NCI-H226 (cell line): ENCODE measurements at regions not wholly inside any gene's neighbourhood (a gene's known extent, or its start where the extent isn't known, plus 50 kb on each side); places are given as distances from the start of the nearest gene placed in this dataset.

Experiments used
- DNase-seq: peaks from one replicate; pipeline ENCODE4 v3.0.0-alpha.2; 2015

GRCh38 chr7:26520483-26520882 is 228.8 kb downstream of the SNX10 start:
- peak; percentile 82 for DNase-seq

GRCh38 chr7:26522633-26523032 is 231.0 kb downstream of the SNX10 start:
- no peak for DNase-seq

GRCh38 chr7:26525398-26526264 is 234.0 kb downstream of the SNX10 start:
- DNase-seq: no peak

- DNase-seq: no peak
Observed at GRCh38 chr7:26526265-26526587, 234.6 kb downstream of the SNX10 start.

- no peak for DNase-seq
Observed at GRCh38 chr7:26531926-26532325, 240.3 kb downstream of the SNX10 start.

GRCh38 chr7:26532471-26532870 is 240.8 kb downstream of the SNX10 start:
- DNase-seq: no peak

- no peak for DNase-seq
Observed at GRCh38 chr7:26533217-26533616, 241.6 kb downstream of the SNX10 start.

GRCh38 chr7:26534649-26535482 is 243.2 kb downstream of the SNX10 start:
- DNase-seq: no peak

- DNase-seq: no peak
Observed at GRCh38 chr7:26535483-26536007, 243.9 kb downstream of the SNX10 start.

GRCh38 chr7:26538216-26538615 is 246.6 kb downstream of the SNX10 start:
- DNase-seq: no peak

GRCh38 chr7:26538689-26539088 is 247.0 kb downstream of the SNX10 start:
- DNase-seq: no peak

GRCh38 chr7:26543340-26543739 is 251.7 kb downstream of the SNX10 start:
- no peak for DNase-seq

GRCh38 chr7:26543951-26544350 is 252.3 kb downstream of the SNX10 start:
- no peak for DNase-seq

GRCh38 chr7:26546508-26547053 is 254.9 kb downstream of the SNX10 start:
- DNase-seq: no peak

- no peak for DNase-seq
Observed at GRCh38 chr7:26547156-26547555, 255.5 kb downstream of the SNX10 start.

- DNase-seq: peak; percentile 100
Observed at GRCh38 chr7:26549281-26549944, 257.8 kb downstream of the SNX10 start.

- no peak for DNase-seq
Observed at GRCh38 chr7:26550492-26550891, 258.8 kb downstream of the SNX10 start.

- DNase-seq: no peak
Observed at GRCh38 chr7:26551740-26552139, 260.1 kb downstream of the SNX10 start.

GRCh38 chr7:26553128-26553527 is 261.5 kb downstream of the SNX10 start:
- DNase-seq: no peak

GRCh38 chr7:26553582-26553981 is 261.9 kb downstream of the SNX10 start:
- DNase-seq: no peak

GRCh38 chr7:26554952-26555351 is 263.3 kb downstream of the SNX10 start:
- DNase-seq: no peak

- no peak for DNase-seq
Observed at GRCh38 chr7:26556061-26556881, 264.6 kb downstream of the SNX10 start.
